Muscle layer of colon (tissue), 2 donors: ENCODE measurements at regions not wholly inside any gene's neighbourhood (a gene's known extent, or its start where the extent isn't known, plus 50 kb on each side); places are given as distances from the start of the nearest gene placed in this dataset.

Experiments used
- H3K27ac ChIP-seq: one replicate; pipeline ENCODE4 v1.7.0; 2013; ENCODE audit warnings: low read depth, mild to moderate bottlenecking, low read length, moderate library complexity
- H3K27me3 ChIP-seq, 2 donors: one replicate each; pipeline ENCODE4 v1.7.0; 2013; ENCODE audit warnings: low read length in 2 of 2, mild to moderate bottlenecking in 2 of 2; ENCODE audit not compliant: insufficient read depth in 2 of 2, control insufficient read depth in 1 of 2
- H3K36me3 ChIP-seq: one replicate; pipeline ENCODE4 v1.7.0; 2013; ENCODE audit warnings: mild to moderate bottlenecking, low read length; ENCODE audit not compliant: insufficient read depth
- H3K4me1 ChIP-seq: one replicate; pipeline ENCODE4 v1.7.0; 2013; ENCODE audit warnings: mild to moderate bottlenecking, low read length; ENCODE audit not compliant: insufficient read depth
- H3K4me3 ChIP-seq, 2 donors: one replicate each; pipeline ENCODE4 v1.7.0; 2013; ENCODE audit warnings: low read length in 2 of 2, low read depth in 1 of 2, mild to moderate bottlenecking in 1 of 2, moderate library complexity in 1 of 2
- H3K9ac ChIP-seq: one replicate; pipeline ENCODE4 v1.7.0; 2013; ENCODE audit warnings: low read length
- H3K9me3 ChIP-seq: one replicate; pipeline ENCODE4 v1.7.0; 2013; ENCODE audit warnings: mild to moderate bottlenecking, low read length
- donor health status: abdominal sarcoma.
- donor health status: Adenocarcinoma of cecum.

- Histone ChIP-seq H3K9me3 (no peaks in the 10 kb centered on the region), H3K4me3 (no peak overlapping the region), H3K27ac (no peak overlapping the region), H3K27me3 (no peaks in the 10 kb centered on the region), H3K9ac (no peak overlapping the region), H3K36me3 (no peaks in the 10 kb centered on the region), H3K4me1 (peaks cover 13% of the 10 kb centered on the region)
Measured at GRCh38 chr6:113293423-113293740, 563.8 kb upstream of the MARCKS start.

GRCh38 chr6:113299531-113299930 lies 557.6 kb upstream of the MARCKS start:
- no peaks in the 10 kb centered on the region for H3K4me1 ChIP-seq
- H3K4me3 ChIP-seq: no peak overlapping the region
- no peak overlapping the region for H3K27ac ChIP-seq
- no peaks in the 10 kb centered on the region for H3K36me3 ChIP-seq
- H3K9me3 ChIP-seq: no peaks in the 10 kb centered on the region
- no peak overlapping the region for H3K9ac ChIP-seq
- no peaks in the 10 kb centered on the region for H3K27me3 ChIP-seq

GRCh38 chr6:113301651-113302050 lies 555.5 kb upstream of the MARCKS start:
- Histone ChIP-seq H3K27me3 (no peaks in the 10 kb centered on the region), H3K4me3 (no peak overlapping the region), H3K4me1 (no peaks in the 10 kb centered on the region), H3K9me3 (no peaks in the 10 kb centered on the region), H3K27ac (no peak overlapping the region), H3K36me3 (no peaks in the 10 kb centered on the region), H3K9ac (no peak overlapping the region)

GRCh38 chr6:113304116-113304515 lies 553.0 kb upstream of the MARCKS start:
- no peak overlapping the region for H3K4me3 ChIP-seq
- H3K4me1 ChIP-seq: no peaks in the 10 kb centered on the region
- H3K27ac ChIP-seq: no peak overlapping the region
- H3K9ac ChIP-seq: no peak overlapping the region
- H3K27me3 ChIP-seq: no peaks in the 10 kb centered on the region
- no peaks in the 10 kb centered on the region for H3K36me3 ChIP-seq
- H3K9me3 ChIP-seq: no peaks in the 10 kb centered on the region

GRCh38 chr6:113306552-113307145 lies 550.5 kb upstream of the MARCKS start:
- Histone ChIP-seq H3K4me1 (no peaks in the 10 kb centered on the region), H3K36me3 (no peaks in the 10 kb centered on the region), H3K27me3 (no peaks in the 10 kb centered on the region), H3K27ac (no peak overlapping the region), H3K9ac (no peak overlapping the region), H3K9me3 (no peaks in the 10 kb centered on the region), H3K4me3 (no peak overlapping the region)

- Histone ChIP-seq H3K27me3 (no peaks in the 10 kb centered on the region), H3K9me3 (no peaks in the 10 kb centered on the region), H3K9ac (no peak overlapping the region), H3K4me3 (no peak overlapping the region), H3K4me1 (no peaks in the 10 kb centered on the region), H3K36me3 (no peaks in the 10 kb centered on the region), H3K27ac (no peak overlapping the region)
Measured at GRCh38 chr6:113308266-113308665, 548.9 kb upstream of the MARCKS start.

GRCh38 chr6:113313841-113314240 lies 543.3 kb upstream of the MARCKS start:
- Histone ChIP-seq H3K27me3 (no peaks in the 10 kb centered on the region), H3K9ac (no peak overlapping the region), H3K27ac (no peak overlapping the region), H3K4me3 (no peak overlapping the region), H3K36me3 (no peaks in the 10 kb centered on the region), H3K4me1 (peaks cover 9% of the 10 kb centered on the region), H3K9me3 (no peaks in the 10 kb centered on the region)

- Histone ChIP-seq H3K4me1 (peaks cover 9% of the 10 kb centered on the region), H3K4me3 (no peak overlapping the region), H3K27ac (no peak overlapping the region), H3K9ac (no peak overlapping the region), H3K36me3 (no peaks in the 10 kb centered on the region), H3K27me3 (no peaks in the 10 kb centered on the region), H3K9me3 (no peaks in the 10 kb centered on the region)
Measured at GRCh38 chr6:113315165-113315564, 542.0 kb upstream of the MARCKS start.

GRCh38 chr6:113315879-113316278 lies 541.3 kb upstream of the MARCKS start:
- Histone ChIP-seq H3K9ac (no peak overlapping the region), H3K36me3 (no peaks in the 10 kb centered on the region), H3K27me3 (no peaks in the 10 kb centered on the region), H3K9me3 (no peaks in the 10 kb centered on the region), H3K27ac (no peak overlapping the region), H3K4me3 (no peak overlapping the region), H3K4me1 (peaks cover 9% of the 10 kb centered on the region)

- H3K9ac ChIP-seq: no peak overlapping the region
- no peaks in the 10 kb centered on the region for H3K27me3 ChIP-seq
- H3K27ac ChIP-seq: no peak overlapping the region
- H3K4me3 ChIP-seq: no peak overlapping the region
- no peaks in the 10 kb centered on the region for H3K36me3 ChIP-seq
- H3K9me3 ChIP-seq: no peaks in the 10 kb centered on the region
- H3K4me1 ChIP-seq: peaks cover 9% of the 10 kb centered on the region
Measured at GRCh38 chr6:113317442-113317841, 539.7 kb upstream of the MARCKS start.

- no peaks in the 10 kb centered on the region for H3K36me3 ChIP-seq
- H3K4me1 ChIP-seq: peaks cover 9% of the 10 kb centered on the region
- no peak overlapping the region for H3K9ac ChIP-seq
- no peaks in the 10 kb centered on the region for H3K9me3 ChIP-seq
- no peak overlapping the region for H3K27ac ChIP-seq
- no peak overlapping the region for H3K4me3 ChIP-seq
- H3K27me3 ChIP-seq: no peaks in the 10 kb centered on the region
Measured at GRCh38 chr6:113317891-113318574, 539.1 kb upstream of the MARCKS start.

GRCh38 chr6:113318575-113318917 lies 538.6 kb upstream of the MARCKS start:
- no peaks in the 10 kb centered on the region for H3K27me3 ChIP-seq
- H3K9me3 ChIP-seq: no peaks in the 10 kb centered on the region
- H3K27ac ChIP-seq: no peak overlapping the region
- no peak overlapping the region for H3K9ac ChIP-seq
- no peaks in the 10 kb centered on the region for H3K36me3 ChIP-seq
- no peak overlapping the region for H3K4me3 ChIP-seq
- H3K4me1 ChIP-seq: peaks cover 9% of the 10 kb centered on the region
